OCI-LY3 (cell line): ENCODE measurements at regions not wholly inside any gene's neighbourhood (a gene's known extent, or its start where the extent isn't known, plus 50 kb on each side); places are given as distances from the start of the nearest gene placed in this dataset.

Source experiments
- H2AFZ ChIP-seq: fragments of 200-600, 300-600 bp; shearing (Covaris generic); 2 replicates; pipeline ENCODE4 v1.6.0; 2014; ENCODE audit warnings: antibody characterized with exemption, low read depth, low read length
- H3K27ac ChIP-seq: fragments of 200-600, 300-600 bp; sonication (generic); 2 replicates; pipeline ENCODE4 v1.5.1; 2014; ENCODE audit warnings: mild to moderate bottlenecking, low read length, moderate library complexity, mixed read lengths
- H3K27me3 ChIP-seq: fragments of 200-600, 300-600 bp; sonication (generic); 2 replicates; pipeline ENCODE4 v1.6.1; 2014; ENCODE audit warnings: low read depth, low read length, mixed read lengths
- H3K36me3 ChIP-seq: fragments of 200-600, 300-600 bp; sonication (generic); replicated peaks from 2 replicates; pipeline ENCODE3; 2014; ENCODE audit warnings: low read depth, low read length, mixed read lengths
- H3K4me1 ChIP-seq: fragments of 300-600, 200-600 bp; sonication (generic); 2 replicates; pipeline ENCODE4 v1.6.1; 2014; ENCODE audit warnings: low read length, mixed read lengths
- H3K4me2 ChIP-seq: fragments of 200-600, 300-600 bp; sonication (generic); 2 replicates; pipeline ENCODE4 v1.6.1; 2014; ENCODE audit warnings: low read length, mixed read lengths
- H3K4me3 ChIP-seq: fragments of 300-600, 200-600 bp; sonication (generic); 2 replicates; pipeline ENCODE4 v1.5.1; 2014; ENCODE audit warnings: antibody characterized with exemption, mild to moderate bottlenecking, low read length, moderate library complexity
- H3K79me2 ChIP-seq: fragments of 300-600, 200-600 bp; shearing (Covaris generic); 2 replicates; pipeline ENCODE4 v1.6.1; 2014; ENCODE audit warnings: mild to moderate bottlenecking, low read length, mixed read lengths
- H3K9ac ChIP-seq: fragments of 300-600, 200-600 bp; shearing (Covaris generic); 2 replicates; pipeline ENCODE4 v1.6.0; 2014; ENCODE audit warnings: mild to moderate bottlenecking, low read length, moderate library complexity
- H3K9me3 ChIP-seq: fragments of 200-600, 300-600 bp; shearing (Covaris generic); 2 replicates; pipeline ENCODE4 v1.6.1; 2014; ENCODE audit warnings: low read length, mixed read lengths; ENCODE audit not compliant: insufficient read depth
- H4K20me1 ChIP-seq: fragments of 200-600, 300-600 bp; sonication (generic); 2 replicates; pipeline ENCODE4 v1.6.1; 2016; ENCODE audit warnings: low read length, mixed read lengths; ENCODE audit not compliant: insufficient read depth
- CTCF ChIP-seq: fragments of 200-600, 300-600 bp; sonication (generic); IDR thresholded peaks from 2 replicates; pipeline ENCODE4 v1.5.1; 2014; ENCODE audit warnings: antibody characterized with exemption, low read length, low read depth
- EZH2phosphoT487 ChIP-seq: fragments of 200-600 bp; shearing (Covaris generic); IDR thresholded peaks from 2 replicates; pipeline ENCODE4 v1.6.1; 2018; ENCODE audit warnings: antibody characterized with exemption, mixed run types, low read depth

- no peaks in the 10 kb centered on the region for H4K20me1 ChIP-seq
- H3K27me3 ChIP-seq: no peaks in the 10 kb centered on the region
- no peak overlapping the region for H3K4me3 ChIP-seq
- no peaks in the 10 kb centered on the region for H3K36me3 ChIP-seq
- no peaks in the 10 kb centered on the region for H3K79me2 ChIP-seq
- peaks cover 5% of the 10 kb centered on the region; the same call in 1 of the 2 replicates for H3K4me1 ChIP-seq
- H3K27ac ChIP-seq: no peak overlapping the region
- H3K9me3 ChIP-seq: no peaks in the 10 kb centered on the region
- H3K9ac ChIP-seq: no peak overlapping the region
- no peak overlapping the region for H3K4me2 ChIP-seq
- no peak overlapping the region for H2AFZ ChIP-seq
- TF ChIP-seq EZH2phosphoT487 (no peak), CTCF (no peak)
Observed at GRCh38 chrX:25295466-25295865, 279.7 kb upstream of the ARX start.

DNA sequence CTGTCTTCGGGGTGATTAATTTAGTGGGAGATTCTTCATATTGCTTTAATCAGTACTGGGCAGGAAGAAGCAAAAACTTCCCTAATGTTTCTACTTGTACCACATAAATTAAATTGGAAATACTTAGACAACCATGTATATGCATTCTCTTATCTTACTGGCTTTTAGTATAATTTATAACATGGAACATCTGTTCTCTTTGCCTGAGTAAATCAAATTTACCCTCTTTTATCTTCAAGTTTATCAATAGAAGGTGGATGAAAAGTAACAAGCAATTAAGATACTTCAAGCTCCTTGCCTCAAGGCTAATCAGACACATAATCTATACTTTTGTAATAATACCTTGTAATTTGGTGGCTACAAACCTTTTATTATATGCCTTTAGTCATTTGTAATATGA lies 274.4 kb upstream of the ARX start:
- Histone ChIP-seq H3K36me3 (no peaks in the 10 kb centered on the region), H3K27ac (no peak overlapping the region), H3K4me3 (no peak overlapping the region), H3K4me1 (no peaks in the 10 kb centered on the region), H2AFZ (no peak overlapping the region), H3K27me3 (no peaks in the 10 kb centered on the region), H3K4me2 (no peak overlapping the region), H3K79me2 (no peaks in the 10 kb centered on the region), H3K9me3 (no peaks in the 10 kb centered on the region), H3K9ac (no peak overlapping the region), H4K20me1 (no peaks in the 10 kb centered on the region)
- TF ChIP-seq CTCF: no peak
- TF ChIP-seq EZH2phosphoT487: no peak

GRCh38 chrX:25288676-25289075 lies 272.9 kb upstream of the ARX start:
- TF ChIP-seq EZH2phosphoT487 (no peak), CTCF (no peak)
- Histone ChIP-seq H3K4me3 (no peak overlapping the region), H2AFZ (no peak overlapping the region), H3K4me2 (no peak overlapping the region), H3K27me3 (no peaks in the 10 kb centered on the region), H3K9ac (no peak overlapping the region), H4K20me1 (no peaks in the 10 kb centered on the region), H3K27ac (no peak overlapping the region), H3K79me2 (no peaks in the 10 kb centered on the region), H3K36me3 (no peaks in the 10 kb centered on the region), H3K9me3 (no peaks in the 10 kb centered on the region), H3K4me1 (no peaks in the 10 kb centered on the region)

GRCh38 chrX:25287521-25287920 lies 271.8 kb upstream of the ARX start:
- TF ChIP-seq EZH2phosphoT487 (no peak), CTCF (no peak)
- H3K27ac ChIP-seq: no peak overlapping the region
- no peak overlapping the region for H3K4me2 ChIP-seq
- no peak overlapping the region for H3K9ac ChIP-seq
- H3K9me3 ChIP-seq: no peaks in the 10 kb centered on the region
- no peak overlapping the region for H3K4me3 ChIP-seq
- H3K36me3 ChIP-seq: no peaks in the 10 kb centered on the region
- H3K4me1 ChIP-seq: no peaks in the 10 kb centered on the region
- H2AFZ ChIP-seq: no peak overlapping the region
- no peaks in the 10 kb centered on the region for H4K20me1 ChIP-seq
- no peaks in the 10 kb centered on the region for H3K27me3 ChIP-seq
- no peaks in the 10 kb centered on the region for H3K79me2 ChIP-seq
